Spleen (tissue), 7 donors: ENCODE measurements at regions not wholly inside any gene's neighbourhood (a gene's known extent, or its start where the extent isn't known, plus 50 kb on each side); places are given as distances from the start of the nearest gene placed in this dataset.
"Not testable (repeated sequence)": the region's sequence is repeated elsewhere in the genome, so short reads cannot be mapped to it uniquely, and the experiment has no call there.

Experiments used
- CTCF ChIP-seq, 11 experiments: fragments of 200-600 bp in 7 of 11; fragments of 450-650 bp in 4 of 11; sonication (generic) in 4 of 11; IDR thresholded peaks in 8 of 11; conservative IDR thresholded peaks in 3 of 11; 1 replicate in 7 of 11; 2 replicates in 4 of 11; pipeline versions ENCODE4 v1.4.0 to v1.8.0; 2016 to 2021; ENCODE audit warnings: antibody characterized with exemption in 11 of 11, inconsistent platforms in 4 of 11, mild to moderate bottlenecking in 1 of 11
- POLR2A ChIP-seq, 3 donors: fragments of 450-650 bp; IDR thresholded peaks; one replicate each; pipeline ENCODE4 v1.5.1; 2017; ENCODE audit warnings: antibody characterized with exemption in 3 of 3, mild to moderate bottlenecking in 1 of 3
- donor health status: DM: no; HTN: no; CAD: no; lungs with moderate emphysema.
- donor health status: DM: no; HTN: no; CAD: no.
- donor health status: DM: no; HTN: no; CAD: no.

GRCh38 chr21:9028624-9029431 is 1492.6 kb upstream of the TPTE start:
- TF ChIP-seq CTCF (IDR thresholded peaks at IDR 0.05 in 8 of 11, conservative IDR thresholded peaks at IDR 0.05 in 3 of 11); POLR2A (IDR thresholded peaks at IDR 0.05): not testable (repeated sequence)
